SK-N-SH treated with all-trans-retinoic acid at 6 μM for 48 hours (cell line): ENCODE measurements at regions not wholly inside any gene's neighbourhood (a gene's known extent, or its start where the extent isn't known, plus 50 kb on each side); places are given as distances from the start of the nearest gene placed in this dataset.

ENCODE experiments used
- ARNTL ChIP-seq: fragments of 450-650 bp; formaldehyde crosslinking; IDR thresholded peaks from 2 replicates; pipeline ENCODE4 v1.5.0; 2020; ENCODE audit warnings: low read depth, mild to moderate bottlenecking, moderate library complexity, borderline replicate concordance
- CSDC2 ChIP-seq: fragments of 250-450 bp; sonication (Bioruptor Pico); IDR thresholded peaks from 2 replicates; pipeline ENCODE4 v1.5.0; 2020; ENCODE audit warnings: mild to moderate bottlenecking, moderate library complexity
- ESRRG ChIP-seq: fragments of 250-450 bp; sonication (Bioruptor Pico); IDR thresholded peaks from 2 replicates; pipeline ENCODE4 v1.6.1; 2021; ENCODE audit warnings: mild to moderate bottlenecking
- GLIS3 ChIP-seq: fragments of 250-450 bp; sonication (Bioruptor Pico); IDR thresholded peaks from 2 replicates; pipeline ENCODE4 v1.5.0; 2020; ENCODE audit warnings: mild to moderate bottlenecking, moderate library complexity
- OSR1 ChIP-seq: fragments of 250-450 bp; sonication (Bioruptor Pico); IDR thresholded peaks from 2 replicates; pipeline ENCODE4 v1.8.0; 2022; ENCODE audit warnings: moderate library complexity, mild to moderate bottlenecking, inconsistent platforms
- SNAI2 ChIP-seq: fragments of 250-450 bp; sonication (Bioruptor Pico); IDR thresholded peaks from 2 replicates; pipeline ENCODE4 v1.5.0; 2020; ENCODE audit warnings: mild to moderate bottlenecking, moderate library complexity
- TCF4 ChIP-seq: fragments of 250-450 bp; sonication (Bioruptor Pico); IDR thresholded peaks from 2 replicates; pipeline ENCODE4 v1.8.0; 2021; ENCODE audit warnings: mild to moderate bottlenecking, moderate library complexity, borderline replicate concordance
- ZFP3 ChIP-seq: fragments of 250-450 bp; sonication (Bioruptor Pico); IDR thresholded peaks from 2 replicates; pipeline ENCODE4 v1.5.0; 2020; ENCODE audit warnings: mild to moderate bottlenecking, moderate library complexity
- ZNF8 ChIP-seq: fragments of 450-650 bp; formaldehyde crosslinking; IDR thresholded peaks from 2 replicates; pipeline ENCODE4 v1.5.0; 2020; ENCODE audit warnings: mild to moderate bottlenecking, moderate library complexity
- TF ChIP-seq, protein P1 (sequence below): fragments of 250-450 bp; sonication (Bioruptor Pico); IDR thresholded peaks from 2 replicates; pipeline ENCODE4 v1.8.0; 2020; ENCODE audit warnings: mild to moderate bottlenecking, moderate library complexity, borderline replicate concordance

- TF ChIP-seq TCF4 (CRISPR knock-in tag), result no peak
- TF ChIP-seq ESRRG, result no peak
- TF ChIP-seq SNAI2 (CRISPR knock-in tag), result no peak
- TF ChIP-seq ZFP3 (CRISPR knock-in tag), result no peak
- TF ChIP-seq CSDC2 (CRISPR knock-in tag), result no peak
- TF ChIP-seq, protein P1, sequence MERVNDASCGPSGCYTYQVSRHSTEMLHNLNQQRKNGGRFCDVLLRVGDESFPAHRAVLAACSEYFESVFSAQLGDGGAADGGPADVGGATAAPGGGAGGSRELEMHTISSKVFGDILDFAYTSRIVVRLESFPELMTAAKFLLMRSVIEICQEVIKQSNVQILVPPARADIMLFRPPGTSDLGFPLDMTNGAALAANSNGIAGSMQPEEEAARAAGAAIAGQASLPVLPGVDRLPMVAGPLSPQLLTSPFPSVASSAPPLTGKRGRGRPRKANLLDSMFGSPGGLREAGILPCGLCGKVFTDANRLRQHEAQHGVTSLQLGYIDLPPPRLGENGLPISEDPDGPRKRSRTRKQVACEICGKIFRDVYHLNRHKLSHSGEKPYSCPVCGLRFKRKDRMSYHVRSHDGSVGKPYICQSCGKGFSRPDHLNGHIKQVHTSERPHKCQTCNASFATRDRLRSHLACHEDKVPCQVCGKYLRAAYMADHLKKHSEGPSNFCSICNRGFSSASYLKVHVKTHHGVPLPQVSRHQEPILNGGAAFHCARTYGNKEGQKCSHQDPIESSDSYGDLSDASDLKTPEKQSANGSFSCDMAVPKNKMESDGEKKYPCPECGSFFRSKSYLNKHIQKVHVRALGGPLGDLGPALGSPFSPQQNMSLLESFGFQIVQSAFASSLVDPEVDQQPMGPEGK (CRISPR knock-in tag), result no peak
- no peak for TF ChIP-seq ZNF8 (CRISPR knock-in tag)
- TF ChIP-seq OSR1, result no peak
- no peak for TF ChIP-seq ARNTL (CRISPR knock-in tag)
- no peak for TF ChIP-seq GLIS3 (CRISPR knock-in tag)
Measured at GRCh38 chr10:4587466-4587865, 238.5 kb upstream of the AKR1E2 start.
